Activated gamma-delta T cell treated with Interleukin-2 at 50 U/mL for 16 hours (primary cell): ENCODE measurements at regions not wholly inside any gene's neighbourhood (a gene's known extent, or its start where the extent isn't known, plus 50 kb on each side); places are given as distances from the start of the nearest gene placed in this dataset.

Experiments used
- DNase-seq: peaks from one replicate; pipeline ENCODE4 v3.0.0-alpha.2; 2020

GRCh38 chr10:44858988-44859387 lies 52.1 kb upstream of the TMEM72 start:
- DNase-seq: no peak

DNA sequence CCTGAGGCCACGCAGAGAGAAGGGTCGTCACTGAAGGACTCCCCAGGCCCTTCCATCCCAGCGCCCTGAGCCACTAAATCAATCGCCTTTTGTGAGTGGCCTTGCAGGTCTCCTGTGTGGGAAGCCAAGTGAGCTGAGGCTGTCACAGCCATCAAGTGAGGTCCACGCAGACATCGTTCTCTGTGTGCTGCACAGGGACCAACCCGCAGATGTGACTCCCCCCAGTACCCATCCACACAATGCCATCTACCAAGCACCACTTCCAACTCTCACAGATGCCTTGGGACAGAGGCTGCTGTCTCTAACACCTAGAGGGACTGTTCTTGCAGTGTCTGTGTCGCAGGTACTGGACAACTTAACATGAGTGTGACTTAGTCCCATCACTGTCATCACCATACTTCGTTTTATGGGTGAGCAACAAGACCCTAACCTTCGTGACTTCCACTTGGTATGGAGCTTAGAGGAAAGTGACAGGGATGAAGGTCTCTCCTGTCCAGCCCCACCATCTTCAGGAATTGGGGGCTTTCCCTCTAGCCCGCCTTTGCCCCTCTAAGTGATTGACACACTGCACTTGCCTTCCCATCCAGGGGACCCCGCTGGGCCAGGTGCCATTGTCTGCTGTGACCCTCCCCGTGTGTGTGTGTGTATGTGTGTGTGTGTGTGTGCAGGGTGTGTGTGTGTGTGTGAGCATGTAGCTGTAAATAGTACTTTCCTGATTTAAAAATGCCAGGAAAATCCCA lies 51.4 kb upstream of the TMEM72 start:
- no peak for DNase-seq

- no peak for DNase-seq
Observed at GRCh38 chr10:44860811-44861736, 50.1 kb upstream of the TMEM72 start.
